KG1 (cell line): ENCODE measurements at regions not wholly inside any gene's neighbourhood (a gene's known extent, or its start where the extent isn't known, plus 50 kb on each side); places are given as distances from the start of the nearest gene placed in this dataset.

ENCODE experiments used
- DNase-seq: peaks from one replicate; lab custom pipeline; 2025; lab: John Stamatoyannopoulos, UW

DNA sequence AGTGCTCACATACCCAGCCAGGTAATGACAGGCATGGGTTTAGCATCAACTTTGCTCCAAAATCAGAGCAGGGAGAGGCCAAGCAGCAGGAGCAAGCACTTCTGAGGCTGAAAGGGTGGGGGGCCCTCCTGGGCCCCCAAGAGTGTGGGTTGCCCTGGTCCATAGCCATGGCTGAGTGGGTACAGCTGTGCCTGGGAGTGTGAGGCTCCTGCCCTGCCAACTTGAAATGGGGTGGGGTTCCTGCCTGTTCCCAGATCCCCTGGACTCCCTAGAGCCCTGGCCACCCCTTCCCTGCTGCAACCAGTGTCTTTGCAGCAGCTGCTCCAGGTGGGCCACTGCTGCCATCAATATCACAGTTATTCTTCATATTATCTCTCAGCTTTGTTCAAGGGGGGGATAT is 1224.2 kb upstream of the GJE1 start:
- no peak for DNase-seq

DNA sequence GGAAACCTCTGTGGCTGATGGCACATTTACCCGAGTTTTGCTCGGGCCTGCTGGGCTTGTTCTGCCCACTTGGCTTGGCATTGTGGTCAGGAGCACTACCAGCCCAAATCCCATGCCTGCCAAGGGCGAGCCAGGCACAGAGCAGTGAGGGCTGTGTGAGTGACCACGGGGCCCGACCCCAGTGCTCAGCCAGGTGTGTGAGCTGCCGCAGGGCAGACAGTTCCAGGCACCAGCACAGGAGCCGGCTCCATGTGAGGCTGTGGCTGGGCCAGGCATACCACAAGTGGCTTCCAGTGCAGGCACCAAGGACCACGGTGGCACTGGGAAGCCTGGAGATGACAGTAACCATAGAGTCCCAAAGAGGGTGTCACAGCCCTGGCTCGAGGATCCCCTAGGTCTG is 1225.5 kb upstream of the GJE1 start:
- no peak for DNase-seq

DNA sequence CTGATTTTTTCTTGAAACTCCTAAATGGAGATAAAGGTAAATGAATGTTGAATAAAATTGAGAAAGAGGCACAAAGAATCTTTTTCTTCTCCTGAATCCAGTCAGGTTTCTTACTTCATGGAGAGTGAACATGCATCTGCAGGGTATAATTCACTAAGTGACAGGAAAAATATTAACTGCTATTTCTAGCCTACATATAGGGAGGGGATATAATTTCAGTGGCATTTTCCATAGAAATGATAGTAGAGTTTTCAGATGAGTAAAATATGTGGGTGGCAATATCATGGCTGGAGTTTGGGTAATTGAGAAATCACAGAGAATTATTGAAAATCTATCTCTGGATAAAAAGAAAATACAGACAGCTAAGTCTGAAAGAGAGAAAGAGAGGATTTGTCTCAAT is 1227.0 kb upstream of the GJE1 start:
- DNase-seq: no peak

DNA sequence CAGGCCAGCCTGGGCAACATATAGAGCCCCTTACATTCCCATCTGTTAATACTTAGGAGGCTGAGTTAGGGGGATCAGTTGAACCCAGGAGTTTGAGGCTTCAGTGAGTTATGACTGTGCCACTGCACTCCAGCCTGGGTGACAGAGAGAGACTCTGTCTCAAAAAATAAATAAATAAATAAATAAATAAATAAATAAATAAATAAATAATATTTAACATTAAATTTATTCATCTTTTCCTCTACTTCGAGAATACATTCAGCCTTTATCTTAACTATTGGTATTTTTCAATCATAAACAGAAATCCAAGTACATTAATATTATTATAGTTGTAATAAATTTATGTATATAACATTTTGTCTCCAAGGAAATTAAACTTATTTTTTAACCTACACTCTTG is 1227.7 kb upstream of the GJE1 start:
- DNase-seq: no peak

- DNase-seq: peak; percentile 82
These were observed 1234.7 kb upstream of the GJE1 start for GRCh38 chr6:140897804-140898573.

GRCh38 chr6:140897349-140897748 is 1235.4 kb upstream of the GJE1 start:
- DNase-seq: peak; percentile 82

GRCh38 chr6:140893432-140893831 is 1239.3 kb upstream of the GJE1 start:
- no peak for DNase-seq

DNA sequence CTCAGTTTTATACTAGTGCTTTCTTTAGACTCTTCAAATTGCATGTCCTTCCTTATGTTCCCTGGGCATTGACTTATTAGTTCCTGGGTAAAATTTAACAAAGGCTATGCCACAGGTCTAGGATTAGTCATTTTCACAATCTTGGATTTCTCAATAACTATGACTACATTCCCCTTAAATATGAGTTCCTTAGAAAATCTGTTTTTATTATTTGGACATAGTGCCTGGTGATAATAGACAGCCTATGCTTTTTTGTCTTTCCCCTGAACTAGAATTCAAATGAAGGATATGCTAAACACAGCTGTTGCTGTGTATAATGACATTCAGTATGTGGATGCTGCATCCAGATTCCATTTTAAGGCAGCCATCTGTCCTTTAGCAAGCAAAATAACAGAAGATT is 1252.8 kb upstream of the GJE1 start:
- DNase-seq: no peak

- DNase-seq: no peak
These were observed 1258.7 kb upstream of the GJE1 start for GRCh38 chr6:140874066-140874465.

DNA sequence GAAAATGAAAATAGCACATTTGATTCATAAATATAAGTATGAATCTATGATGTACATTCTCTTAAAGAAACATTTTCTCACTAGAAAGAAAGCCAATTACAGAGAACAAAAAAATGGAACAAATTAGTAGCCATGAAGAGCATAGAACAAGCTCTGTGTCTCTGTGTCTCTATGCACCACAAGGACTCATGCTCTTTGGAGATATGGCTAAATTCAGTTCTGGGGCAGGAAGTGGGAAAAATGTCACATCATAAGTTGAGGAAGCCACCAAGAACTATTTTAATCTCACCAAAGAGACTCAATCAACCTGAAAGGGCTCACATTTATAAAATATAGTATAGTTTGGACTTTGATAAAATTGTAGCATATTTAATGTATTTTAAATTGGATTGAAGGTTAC is 1259.8 kb upstream of the GJE1 start:
- no peak for DNase-seq

GRCh38 chr6:140871911-140872310 is 1260.8 kb upstream of the GJE1 start:
- no peak for DNase-seq

- DNase-seq: peak; percentile 53
These were observed 1265.4 kb upstream of the GJE1 start for GRCh38 chr6:140867336-140867735.

DNA sequence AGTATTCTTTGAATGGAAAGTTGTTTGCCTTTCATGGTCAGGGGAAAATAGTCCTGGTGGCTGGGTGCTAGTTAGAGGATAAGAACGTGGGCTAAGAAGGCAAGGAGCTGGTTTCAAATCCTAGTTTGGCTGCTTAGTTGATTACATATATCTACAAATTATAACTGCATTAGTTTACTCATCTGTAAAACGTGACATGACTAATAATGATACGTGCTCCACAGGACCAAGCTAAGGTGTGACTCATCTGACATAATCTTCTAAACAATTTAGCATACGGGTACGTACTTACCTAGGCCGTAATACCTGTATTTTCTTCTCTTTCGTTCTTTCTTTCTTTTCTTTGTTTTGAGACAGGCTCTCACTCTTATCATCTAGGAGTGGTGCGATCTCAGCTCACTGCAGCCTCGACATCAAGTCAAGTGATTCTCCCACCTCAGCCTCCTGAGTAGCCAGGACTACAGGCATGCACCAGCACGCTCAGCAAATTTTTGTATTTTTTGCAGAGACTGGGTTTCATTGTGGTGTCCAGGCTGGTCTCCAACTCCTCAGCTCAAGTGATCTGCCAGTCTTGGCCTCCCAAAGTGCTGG is 1274.2 kb upstream of the GJE1 start:
- no peak for DNase-seq

- peak; percentile 14 for DNase-seq
These were observed 1274.9 kb upstream of the GJE1 start for GRCh38 chr6:140857739-140858380.

DNA sequence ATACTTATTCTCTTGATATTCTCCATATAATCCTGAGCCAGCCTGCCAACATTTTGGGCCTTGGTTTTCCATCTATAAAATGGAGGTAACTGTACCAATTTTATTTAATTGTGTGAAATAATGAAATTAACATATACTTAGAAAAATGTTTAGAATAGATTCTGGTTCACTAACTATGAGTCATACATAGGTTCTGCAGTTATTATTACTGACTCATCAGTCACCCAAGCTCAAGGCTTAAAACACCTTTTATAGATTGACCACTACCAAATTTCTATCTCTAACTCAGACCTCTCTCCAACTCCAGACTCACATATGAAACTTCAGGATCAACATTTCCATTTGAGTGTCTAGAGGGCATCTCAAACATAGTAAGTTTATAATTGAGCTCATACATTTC is 1277.2 kb upstream of the GJE1 start:
- DNase-seq: no peak

GRCh38 chr6:140854318-140854717 is 1278.4 kb upstream of the GJE1 start:
- no peak for DNase-seq

- DNase-seq: no peak
These were observed 1282.3 kb upstream of the GJE1 start for GRCh38 chr6:140850438-140850837.

DNA sequence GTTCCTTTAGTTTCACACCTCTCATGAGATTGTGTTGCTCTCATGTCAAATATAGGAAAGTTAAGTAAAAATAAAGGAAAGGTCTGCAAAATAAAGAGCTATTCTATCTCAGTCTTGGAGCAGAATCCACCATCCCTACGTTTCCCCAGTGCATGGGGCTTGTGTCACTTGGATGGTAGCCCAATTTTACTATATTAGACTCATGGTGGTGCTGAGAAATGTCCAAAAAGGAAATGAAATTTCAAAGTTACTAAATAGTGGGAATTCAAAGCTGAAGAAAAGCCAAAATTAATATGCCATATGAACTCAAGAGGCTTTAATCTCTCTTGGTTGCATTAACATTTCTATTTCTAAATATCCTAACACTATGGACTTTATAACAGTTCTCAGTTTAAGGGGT is 1283.3 kb upstream of the GJE1 start:
- DNase-seq: no peak

DNA sequence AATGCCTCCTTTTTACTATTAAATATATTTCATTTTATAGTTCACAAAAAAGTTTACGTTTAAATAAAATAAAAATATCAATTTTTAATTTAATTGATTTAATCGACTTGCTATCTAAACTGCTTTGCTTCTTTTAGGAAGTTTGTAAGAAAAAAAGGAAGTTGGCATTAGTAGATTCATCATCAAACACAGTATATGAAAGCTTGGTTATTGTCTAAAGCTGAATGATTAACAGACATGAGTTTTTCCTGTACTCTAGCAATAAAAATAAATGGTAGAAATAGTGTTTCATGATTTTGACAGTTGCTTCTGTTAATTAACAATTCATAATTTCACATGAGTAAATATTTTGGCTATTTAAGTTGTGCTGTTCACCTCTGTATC is 1285.5 kb upstream of the GJE1 start:
- no peak for DNase-seq

- no peak for DNase-seq
These were observed 1286.0 kb upstream of the GJE1 start for GRCh38 chr6:140846503-140847261.

DNA sequence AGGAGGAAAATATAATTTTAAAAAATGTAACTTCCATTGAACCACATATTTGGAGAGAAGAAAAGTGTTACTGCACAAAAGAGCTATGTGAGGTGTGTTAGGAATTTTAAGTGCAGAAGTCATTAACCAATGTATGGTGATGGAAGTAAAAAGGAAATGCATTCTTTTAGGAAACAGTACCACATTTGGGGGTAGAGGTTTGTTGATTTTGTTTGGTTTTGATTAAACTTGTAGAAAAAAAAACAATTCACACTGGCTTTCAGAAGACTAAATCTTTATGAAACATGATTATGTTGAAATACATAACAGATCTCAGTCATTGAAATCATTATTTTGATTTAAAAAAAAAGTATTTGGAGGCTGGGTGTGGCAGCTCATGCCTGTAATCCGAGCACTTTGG is 1287.0 kb upstream of the GJE1 start:
- no peak for DNase-seq

DNA sequence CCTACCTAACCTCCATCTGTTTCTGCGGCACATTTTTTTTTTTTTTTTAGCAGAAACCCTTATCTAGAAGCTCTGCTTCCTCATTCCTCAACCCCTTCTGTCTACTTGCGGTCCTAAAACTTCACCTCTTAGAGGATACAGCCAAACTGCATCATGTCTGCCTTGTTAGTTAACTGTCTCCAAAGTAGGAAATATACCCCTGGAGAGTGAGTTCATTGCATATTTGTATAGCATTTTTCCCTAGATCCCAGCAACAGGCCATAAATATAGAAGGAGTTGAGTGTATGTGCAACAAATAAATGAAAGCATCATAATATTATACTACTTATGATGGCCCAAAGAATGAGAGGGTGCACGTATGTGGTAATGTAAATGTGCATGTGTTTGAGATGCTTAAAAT is 1288.6 kb upstream of the GJE1 start:
- no peak for DNase-seq

DNA sequence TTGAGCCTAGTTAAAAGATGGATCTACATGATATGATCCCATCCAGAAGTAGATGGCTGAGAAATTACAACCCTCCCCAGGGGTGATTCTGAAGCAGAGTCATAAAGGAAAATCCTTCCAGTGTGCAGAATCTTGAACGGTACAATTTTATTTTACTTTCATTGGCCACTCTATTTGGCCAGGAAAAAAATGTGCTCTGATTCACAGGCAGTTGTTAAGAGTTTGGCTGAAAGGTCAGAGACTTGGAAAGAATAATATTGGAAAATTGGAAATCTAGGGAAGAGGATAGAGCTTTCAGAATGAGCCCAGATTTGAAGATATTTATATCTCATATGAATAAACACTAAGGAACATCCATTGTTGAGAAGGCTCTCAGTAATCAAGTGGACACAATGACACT is 1299.3 kb upstream of the GJE1 start:
- no peak for DNase-seq
